SW 1271 (cell line): ENCODE measurements at regions not wholly inside any gene's neighbourhood (a gene's known extent, or its start where the extent isn't known, plus 50 kb on each side); places are given as distances from the start of the nearest gene placed in this dataset.

Experiments
- DNase-seq, 2 experiments: peaks; one replicate each; lab custom pipeline; 2025; lab: John Stamatoyannopoulos, UW

- DNase-seq, result no peak
These were observed 141.2 kb downstream of the URI1 start for GRCh38 chr19:30083125-30083681.

GRCh38 chr19:30083701-30084156 is 141.7 kb downstream of the URI1 start:
- no peak for DNase-seq

- no peak for DNase-seq
These were observed 142.4 kb downstream of the URI1 start for GRCh38 chr19:30084390-30084819.

- no peak for DNase-seq
These were observed 143.4 kb downstream of the URI1 start for GRCh38 chr19:30085394-30085793.

- DNase-seq, result no peak
These were observed 144.2 kb downstream of the URI1 start for GRCh38 chr19:30086220-30086619.

GRCh38 chr19:30086916-30087315 is 144.9 kb downstream of the URI1 start:
- no peak for DNase-seq

- no peak for DNase-seq
These were observed 145.5 kb downstream of the URI1 start for GRCh38 chr19:30087381-30088138.

GRCh38 chr19:30088567-30088966 is 146.5 kb downstream of the URI1 start:
- DNase-seq, result no peak

- DNase-seq, result no peak
These were observed 147.1 kb downstream of the URI1 start for GRCh38 chr19:30089086-30089665.

GRCh38 chr19:30090476-30090875 is 148.4 kb downstream of the URI1 start:
- DNase-seq, result no peak

GRCh38 chr19:30090963-30091362 is 148.9 kb downstream of the URI1 start:
- DNase-seq, result no peak

GRCh38 chr19:30091456-30091855 is 149.4 kb downstream of the URI1 start:
- DNase-seq, result no peak

- DNase-seq, result no peak
These were observed 149.8 kb downstream of the URI1 start for GRCh38 chr19:30091856-30092255.

- no peak for DNase-seq
These were observed 150.9 kb downstream of the URI1 start for GRCh38 chr19:30092721-30093569.

- no peak for DNase-seq
These were observed 152.1 kb downstream of the URI1 start for GRCh38 chr19:30093966-30094755.

GRCh38 chr19:30094756-30095140 is 152.7 kb downstream of the URI1 start:
- no peak for DNase-seq

GRCh38 chr19:30095171-30095570 is 153.1 kb downstream of the URI1 start:
- DNase-seq, result no peak

GRCh38 chr19:30096596-30097370 is 154.7 kb downstream of the URI1 start:
- DNase-seq, result no peak

GRCh38 chr19:30097746-30098280 is 155.8 kb downstream of the URI1 start:
- DNase-seq, result no peak

- DNase-seq, result no peak
These were observed 160.2 kb downstream of the URI1 start for GRCh38 chr19:30102239-30102638.

GRCh38 chr19:30102666-30103065 is 160.6 kb downstream of the URI1 start:
- DNase-seq, result no peak
